Amniotic epithelial cell (primary cell): ENCODE measurements at regions not wholly inside any gene's neighbourhood (a gene's known extent, or its start where the extent isn't known, plus 50 kb on each side); places are given as distances from the start of the nearest gene placed in this dataset.

ENCODE experiments used
- DNase-seq: peaks from one replicate; pipeline ENCODE4 v3.0.0-alpha.2; 2010; ENCODE audit warnings: low read depth

GRCh38 chr12:19951664-19952063 lies 416.7 kb upstream of the PDE3A start:
- no peak for DNase-seq

DNA sequence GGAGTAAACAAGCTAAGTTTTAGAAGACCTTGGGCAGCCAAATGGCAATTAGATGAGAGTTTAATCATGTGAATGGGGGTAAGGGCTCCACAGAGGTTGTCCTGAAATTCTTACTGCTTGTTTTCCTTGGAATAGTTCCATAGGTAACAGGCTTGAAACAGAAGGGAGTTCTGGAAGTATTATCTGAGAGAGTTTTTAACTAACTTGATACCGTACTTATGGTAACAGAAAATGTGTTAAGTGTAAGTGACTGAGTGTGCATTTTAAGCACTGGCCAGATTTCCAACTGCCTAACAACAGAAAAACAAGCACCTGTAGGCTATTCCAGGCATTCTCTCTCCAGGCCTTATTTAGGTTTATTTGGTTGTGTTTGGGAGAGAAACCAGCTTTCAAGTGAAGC lies 414.6 kb upstream of the PDE3A start:
- DNase-seq, result no peak

DNA sequence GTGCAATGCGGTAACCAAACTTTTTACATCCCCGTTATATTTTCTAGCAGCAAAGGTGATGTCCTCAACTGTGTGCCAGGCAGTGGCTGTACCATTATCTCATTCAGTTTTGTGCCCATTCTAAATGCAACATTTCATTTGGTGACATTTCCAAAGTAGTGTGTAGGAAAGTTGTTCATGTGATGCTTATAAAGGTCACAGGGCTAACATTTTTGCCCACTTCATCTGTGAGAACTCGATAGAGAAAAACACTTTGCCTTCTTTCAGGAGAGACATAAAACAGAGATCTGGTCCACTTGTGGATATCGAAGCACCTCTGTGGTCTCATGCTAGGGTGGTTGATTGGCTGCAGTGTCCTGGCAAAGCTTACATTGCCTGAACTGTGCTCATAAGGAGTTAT lies 414.2 kb upstream of the PDE3A start:
- no peak for DNase-seq

DNA sequence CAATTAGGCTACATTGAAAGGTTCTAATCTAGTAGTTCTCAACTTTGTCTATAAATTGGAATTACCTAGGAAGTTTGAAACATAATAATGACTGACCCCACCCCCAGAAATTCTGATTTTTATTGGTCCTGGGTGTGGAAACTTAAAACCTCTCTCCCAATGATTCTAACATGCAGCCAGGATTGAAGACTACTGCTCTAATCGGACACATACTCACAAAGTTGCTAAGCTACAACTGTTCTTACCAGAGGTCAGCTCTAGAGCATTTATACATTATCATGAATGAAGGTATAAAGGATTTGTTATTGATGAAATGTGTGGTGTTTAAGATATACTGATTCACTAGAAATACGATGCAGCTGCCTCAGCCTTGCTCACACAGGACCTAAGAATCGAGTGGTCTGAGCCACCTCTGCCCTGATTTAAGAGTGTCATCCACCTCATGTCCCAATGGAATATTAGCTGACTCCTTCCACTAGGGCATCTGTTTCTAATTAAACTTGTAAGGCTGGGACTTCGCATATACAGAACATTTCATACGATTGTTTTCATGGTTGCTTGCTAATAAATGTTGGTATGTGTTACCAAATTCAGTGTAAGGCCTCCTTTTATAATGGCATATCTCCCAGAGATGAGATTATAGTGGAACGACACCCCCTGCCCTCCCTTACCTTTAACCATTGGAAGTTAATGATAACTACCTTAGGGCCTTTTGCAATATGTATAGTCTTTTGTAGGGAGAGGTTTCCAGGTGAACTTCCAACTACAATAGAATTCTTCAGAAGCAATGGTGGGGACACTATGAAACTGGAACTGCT lies 410.8 kb upstream of the PDE3A start:
- DNase-seq, result no peak

DNA sequence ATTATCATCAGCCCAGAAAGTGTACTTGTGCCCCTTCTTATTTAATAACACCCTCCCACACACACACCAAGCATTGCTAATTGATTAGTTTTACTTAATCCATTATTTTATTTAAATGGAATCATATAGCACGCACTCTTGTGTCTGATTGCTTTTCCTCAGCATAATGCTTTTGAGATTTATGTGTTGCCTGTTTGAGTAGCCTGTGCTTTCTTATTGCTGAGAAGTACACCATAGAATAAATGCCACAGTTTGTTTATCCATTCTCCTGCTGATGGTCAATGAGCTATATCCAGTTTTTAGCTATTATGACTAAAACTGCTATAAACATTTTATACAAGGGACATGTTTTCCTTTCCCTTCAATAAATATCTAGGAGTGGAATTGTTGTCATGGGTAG lies 409.9 kb upstream of the PDE3A start:
- no peak for DNase-seq

- DNase-seq, result peak; percentile 19
These were observed 409.0 kb upstream of the PDE3A start for GRCh38 chr12:19959353-19959752.

DNA sequence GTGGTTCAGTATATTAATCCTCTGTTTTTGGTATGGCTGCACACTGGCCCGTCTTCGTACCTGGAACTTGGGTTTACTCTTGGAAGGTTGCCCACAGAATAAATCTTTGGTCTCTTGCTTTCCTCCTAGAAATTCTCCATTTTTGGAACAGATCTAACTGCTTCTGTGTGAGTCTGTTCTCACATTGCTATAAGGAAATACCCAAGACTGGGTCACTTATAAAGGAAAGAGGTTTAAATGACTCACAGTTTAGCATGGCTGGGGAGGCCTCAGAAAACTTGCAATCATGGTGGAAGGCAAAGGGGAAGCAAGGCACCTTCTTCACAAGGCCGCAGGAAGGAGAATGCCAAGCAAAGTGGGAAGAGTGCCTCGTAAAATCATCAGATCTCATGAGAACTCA lies 407.8 kb upstream of the PDE3A start:
- DNase-seq, result no peak

- no peak for DNase-seq
These were observed 406.1 kb upstream of the PDE3A start for GRCh38 chr12:19962192-19962591.

- no peak for DNase-seq
These were observed 404.4 kb upstream of the PDE3A start for GRCh38 chr12:19963972-19964371.

GRCh38 chr12:19964549-19964948 lies 403.8 kb upstream of the PDE3A start:
- no peak for DNase-seq

- no peak for DNase-seq
These were observed 402.9 kb upstream of the PDE3A start for GRCh38 chr12:19965196-19966038.

GRCh38 chr12:19967001-19967400 lies 401.3 kb upstream of the PDE3A start:
- DNase-seq, result peak; percentile 35

- peak; percentile 100 for DNase-seq
These were observed 400.9 kb upstream of the PDE3A start for GRCh38 chr12:19967431-19967830.

GRCh38 chr12:19970116-19970515 lies 398.2 kb upstream of the PDE3A start:
- peak; percentile 95 for DNase-seq

- peak; percentile 24 for DNase-seq
These were observed 397.5 kb upstream of the PDE3A start for GRCh38 chr12:19970821-19971220.

DNA sequence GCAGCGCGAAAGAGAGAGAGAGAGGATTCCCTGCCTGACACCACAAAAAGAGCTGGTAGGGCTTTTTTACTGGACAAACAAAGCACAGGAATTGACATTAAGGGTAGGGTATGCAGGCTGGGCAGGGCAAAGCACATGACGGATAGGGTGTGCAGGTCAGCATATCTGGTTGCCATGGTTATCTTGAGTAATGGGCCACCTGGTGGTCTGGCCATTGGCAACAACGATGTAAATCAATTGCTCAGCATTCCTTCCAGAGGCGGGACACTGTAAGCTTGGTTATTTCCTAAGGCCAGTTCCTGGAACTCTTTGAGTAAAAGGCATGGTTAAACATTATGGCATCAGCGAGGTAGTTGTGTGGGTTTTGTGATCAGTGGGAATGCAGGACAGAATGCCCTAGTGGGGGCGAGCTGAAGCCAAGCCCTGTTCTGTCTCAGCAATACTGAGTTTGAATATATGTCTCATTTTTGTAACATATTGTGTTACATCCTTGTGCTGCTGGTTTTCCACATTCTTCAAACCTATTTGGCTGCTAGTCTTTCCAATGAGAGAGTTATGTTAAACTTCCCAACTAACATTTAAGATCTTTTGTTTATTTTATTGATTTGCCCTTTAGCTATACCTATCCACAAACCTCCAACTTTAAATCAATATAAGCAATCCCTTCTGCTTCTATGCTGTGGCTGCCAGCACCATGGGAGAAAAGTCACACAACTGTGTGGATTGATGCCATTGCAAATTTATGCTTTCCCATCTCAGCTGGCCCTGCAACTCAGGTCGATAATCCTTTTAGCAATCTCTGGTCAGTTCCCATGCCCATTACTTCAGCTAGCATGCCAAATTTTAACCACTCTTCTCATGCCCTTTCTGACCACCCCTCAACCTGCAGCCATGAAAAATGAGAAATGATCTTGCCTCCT lies 396.7 kb upstream of the PDE3A start:
- DNase-seq, result peak; percentile 91

GRCh38 chr12:19972325-19973288 lies 395.7 kb upstream of the PDE3A start:
- DNase-seq, result peak; percentile 70

GRCh38 chr12:19978193-19978592 lies 390.1 kb upstream of the PDE3A start:
- peak; percentile 98 for DNase-seq

DNA sequence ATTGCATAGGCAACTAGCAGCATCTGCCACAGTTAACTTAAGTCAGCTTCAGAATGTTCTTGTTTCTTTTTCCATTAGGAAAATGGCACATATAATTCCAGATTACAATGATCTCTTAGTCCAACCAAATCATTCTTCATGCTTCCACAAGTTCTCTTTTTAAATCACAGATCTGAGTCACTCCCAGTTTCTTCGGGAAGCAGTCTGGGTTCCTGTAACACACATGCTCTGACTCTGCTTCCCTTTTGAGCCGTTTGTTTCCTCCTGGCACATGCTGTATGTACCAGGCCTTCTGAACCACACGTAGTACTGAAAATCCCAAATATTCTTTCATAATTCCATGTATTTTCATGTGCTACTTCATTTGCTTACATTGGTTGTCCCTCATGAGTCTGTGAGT lies 388.8 kb upstream of the PDE3A start:
- DNase-seq, result no peak

- DNase-seq, result no peak
These were observed 386.4 kb upstream of the PDE3A start for GRCh38 chr12:19981944-19982343.

- DNase-seq, result no peak
These were observed 380.3 kb upstream of the PDE3A start for GRCh38 chr12:19988001-19988400.
